ENCODE measurements at regions not wholly inside any gene's neighbourhood (a gene's known extent, or its start where the extent isn't known, plus 50 kb on each side); places are given as distances from the start of the nearest gene placed in this dataset.
"Not testable (repeated sequence)": the region's sequence is repeated elsewhere in the genome, so short reads cannot be mapped to it uniquely, and the experiment has no call there.

GRCh38 chr16:87043231-87044031 is 273.8 kb downstream of the C16orf95 start:
- DNase-seq, result no peak

- no peak for DNase-seq
Measured at GRCh38 chr16:87044032-87044382, 273.2 kb downstream of the C16orf95 start.

DNA sequence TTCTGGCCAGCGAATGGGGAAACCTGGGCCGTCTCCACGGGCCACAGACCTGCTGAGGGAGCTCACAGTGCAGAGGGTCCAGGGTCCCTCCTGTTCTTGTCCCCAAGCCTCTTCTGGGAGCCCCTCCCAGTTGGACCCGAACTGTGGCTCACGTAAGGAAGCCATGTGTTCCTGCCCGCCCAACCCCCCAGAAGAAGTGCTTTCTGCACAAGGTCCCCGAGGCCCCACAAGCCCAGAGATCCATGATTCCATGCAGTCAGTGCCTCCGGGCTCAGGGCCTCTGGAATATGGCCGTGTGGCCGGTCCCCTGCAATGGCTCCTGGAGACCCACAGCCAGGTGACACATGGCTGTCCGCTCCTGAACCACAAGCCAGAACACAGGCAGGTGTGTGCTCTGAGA is 272.4 kb downstream of the C16orf95 start:
- no peak for DNase-seq

DNA sequence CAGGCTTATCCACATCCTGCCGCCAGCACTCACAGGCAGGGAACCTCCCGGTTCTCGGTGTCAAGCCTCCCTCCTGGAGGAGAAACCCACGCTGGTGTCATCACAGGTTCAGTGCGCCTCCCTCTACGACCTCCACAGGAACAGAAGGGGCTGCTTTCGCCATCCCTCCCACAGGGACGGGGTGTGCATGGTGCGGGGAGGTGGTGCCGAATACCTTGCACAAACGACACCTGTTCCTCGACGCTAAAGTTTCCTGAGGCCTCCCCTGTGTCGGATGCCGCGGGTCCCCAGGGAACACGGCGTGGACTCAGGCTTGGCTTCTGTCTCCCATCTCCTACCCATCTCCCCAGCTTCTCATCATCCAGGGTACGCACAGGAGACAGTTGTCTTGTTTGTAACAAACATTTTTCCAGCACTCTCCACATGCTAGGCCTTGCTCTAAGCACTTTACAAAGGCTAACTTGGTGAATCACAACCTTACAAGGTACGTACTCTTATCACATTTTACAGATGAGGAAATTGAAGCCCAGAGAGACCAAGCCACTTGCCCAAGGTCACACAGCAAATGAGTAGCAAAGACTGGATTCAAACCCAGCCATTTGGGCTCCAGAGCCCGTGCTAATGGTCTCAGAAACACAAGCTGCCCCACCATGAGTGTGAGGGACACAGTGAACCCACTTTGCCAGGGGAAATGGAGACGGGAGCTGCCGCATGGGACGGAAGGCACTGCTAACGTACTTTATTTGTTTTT is 271.6 kb downstream of the C16orf95 start:
- DNase-seq, result no peak

DNA sequence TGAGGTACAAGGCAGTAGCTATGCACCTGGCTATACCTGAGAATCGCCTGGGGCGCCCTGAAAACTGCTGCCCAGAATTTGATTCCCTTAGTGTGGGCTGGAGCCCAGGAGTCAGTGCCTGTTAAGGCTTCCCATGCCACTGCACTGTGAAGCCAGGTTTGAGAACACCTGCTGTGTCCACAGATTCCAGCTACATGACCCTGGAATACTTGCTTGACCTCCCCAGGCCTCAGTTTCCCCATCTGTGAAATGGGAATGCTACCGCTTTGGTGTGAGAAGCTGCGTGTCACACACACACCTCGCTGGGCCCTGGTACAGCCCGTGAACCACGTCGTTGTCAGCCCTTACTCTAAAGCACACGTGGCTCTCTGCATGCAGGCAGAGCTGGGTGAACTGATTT is 271.0 kb downstream of the C16orf95 start:
- no peak for DNase-seq

DNA sequence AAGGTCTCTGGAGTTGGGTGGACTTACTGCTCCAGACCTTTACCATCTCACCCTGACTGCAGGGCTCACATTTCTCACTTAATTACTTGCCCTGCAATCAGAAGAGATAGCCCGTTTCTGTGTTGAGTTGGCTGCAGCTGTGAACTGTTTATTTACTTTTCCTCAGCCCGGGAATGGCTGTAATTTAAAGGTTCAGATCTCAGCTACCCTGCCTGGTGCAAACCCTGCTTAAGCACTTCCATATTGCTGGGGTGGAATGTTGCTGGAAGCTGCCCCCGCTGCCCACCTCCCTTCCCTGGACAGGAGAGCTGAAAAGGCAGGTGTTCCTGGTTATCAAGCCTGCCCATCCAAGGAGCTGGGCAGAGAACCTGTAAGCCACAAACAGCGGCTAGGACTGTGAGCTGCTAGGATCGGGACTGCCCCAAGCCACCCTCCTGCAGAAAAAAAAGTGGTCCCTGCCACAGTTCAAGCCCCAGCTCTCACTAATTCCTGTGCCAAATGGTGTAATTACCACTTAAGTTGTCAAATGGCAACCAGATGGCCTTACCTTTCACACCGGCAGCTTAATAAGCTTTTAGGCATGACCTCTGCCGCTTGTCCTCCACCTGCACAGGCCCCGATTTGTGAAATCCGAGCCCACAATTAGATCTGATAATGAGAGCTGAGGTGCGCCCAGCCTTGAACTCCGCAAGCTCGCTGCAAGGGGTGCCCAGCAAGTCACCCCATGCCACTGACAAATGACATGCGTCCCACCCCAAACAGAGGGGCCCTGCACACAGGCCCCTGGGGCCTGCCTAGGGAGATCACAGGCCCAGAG is 269.8 kb downstream of the C16orf95 start:
- DNase-seq, result no peak

- DNase-seq, result no peak
Measured at GRCh38 chr16:87048038-87048729, 269.0 kb downstream of the C16orf95 start.

- no peak for DNase-seq
Measured at GRCh38 chr16:87048730-87049115, 268.5 kb downstream of the C16orf95 start.

- DNase-seq, result not testable (repeated sequence)
Measured at GRCh38 chr16:87049216-87049615, 268.0 kb downstream of the C16orf95 start.

- DNase-seq, result no peak
Measured at GRCh38 chr16:87050142-87050541, 267.1 kb downstream of the C16orf95 start.

DNA sequence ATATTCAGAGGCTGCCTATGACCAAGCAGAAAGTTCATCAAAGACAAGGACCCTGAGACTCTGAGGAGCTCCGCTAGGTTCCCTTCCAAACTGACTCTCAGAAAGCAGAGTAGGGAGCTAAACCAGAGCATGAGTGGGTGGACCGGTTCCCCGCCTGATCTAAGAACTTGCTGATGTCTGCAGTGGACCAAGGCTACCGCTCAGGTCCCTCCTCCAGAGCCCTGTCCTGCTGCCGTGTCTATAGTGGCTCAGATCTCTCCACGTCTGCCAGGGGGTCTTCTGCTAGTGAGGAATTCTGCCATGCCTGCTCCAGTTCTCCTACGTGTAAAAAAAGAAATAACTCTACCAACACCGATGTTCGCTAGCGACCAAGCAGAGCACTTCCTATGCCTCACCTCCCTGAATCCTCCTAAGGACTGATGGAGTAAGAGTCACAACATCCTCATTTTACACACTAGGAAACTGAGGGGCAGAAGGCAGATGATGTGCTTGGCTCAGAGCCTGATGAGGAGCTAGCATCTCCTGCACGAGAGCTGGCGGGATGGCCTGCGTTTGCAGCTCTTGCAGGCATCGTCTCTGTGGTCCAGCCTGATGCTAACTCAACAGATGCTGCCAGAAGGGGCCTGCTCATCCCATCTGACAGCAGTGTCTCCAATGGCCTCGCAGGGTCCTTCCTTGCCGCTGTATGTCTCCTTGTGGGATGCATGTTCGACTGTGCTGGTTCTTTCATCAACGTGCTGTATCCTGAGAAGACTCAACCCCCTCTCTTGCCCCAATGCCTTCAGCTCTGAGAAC is 265.5 kb downstream of the C16orf95 start:
- DNase-seq, result no peak

GRCh38 chr16:87052506-87052905 is 264.7 kb downstream of the C16orf95 start:
- DNase-seq, result no peak

DNA sequence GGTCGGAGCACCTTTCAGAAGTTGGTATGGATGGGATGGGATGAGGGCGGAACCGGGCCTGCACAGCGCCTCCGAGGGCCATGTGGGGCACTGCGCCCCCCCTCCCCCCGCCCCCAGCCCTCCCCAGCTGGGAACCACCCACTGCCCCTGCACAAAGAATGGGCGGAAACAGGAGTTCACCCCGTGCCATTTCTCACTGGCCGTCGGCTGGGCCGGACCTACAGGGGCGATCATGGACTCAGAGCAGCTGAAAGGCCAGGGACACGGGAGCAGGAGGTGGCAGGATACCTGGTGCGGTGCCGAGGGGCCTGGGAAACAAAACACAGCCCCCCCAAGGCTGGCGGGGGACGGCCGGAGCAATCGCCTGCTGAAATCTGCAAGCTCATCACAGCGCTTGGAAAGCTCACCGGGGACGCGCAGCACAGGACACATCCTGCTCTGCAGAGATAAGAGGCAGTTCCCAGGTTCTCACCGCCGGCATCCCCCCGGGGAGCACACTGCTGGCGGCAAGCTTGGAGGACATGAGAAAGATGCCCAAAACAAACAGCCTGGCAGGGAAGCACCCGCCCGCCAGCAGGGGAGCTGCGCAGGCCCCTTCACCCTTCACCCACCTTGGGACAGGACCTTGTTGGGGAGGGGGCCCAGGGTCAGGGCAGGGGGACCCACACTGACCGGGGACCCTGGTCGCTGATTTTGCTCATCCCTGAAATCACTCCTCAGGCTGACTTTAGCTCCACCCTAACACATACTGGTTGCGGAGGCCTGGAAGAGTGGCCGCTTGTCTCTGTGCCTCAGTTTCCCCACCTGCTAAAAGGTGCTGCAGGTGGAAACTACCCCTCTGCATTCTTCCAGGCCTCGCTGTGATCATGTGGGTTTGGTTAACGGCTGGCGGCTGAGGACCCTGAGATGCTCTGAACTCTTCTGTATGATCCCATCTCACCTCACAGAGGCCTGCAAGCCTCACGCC is 263.9 kb downstream of the C16orf95 start:
- DNase-seq, result no peak

DNA sequence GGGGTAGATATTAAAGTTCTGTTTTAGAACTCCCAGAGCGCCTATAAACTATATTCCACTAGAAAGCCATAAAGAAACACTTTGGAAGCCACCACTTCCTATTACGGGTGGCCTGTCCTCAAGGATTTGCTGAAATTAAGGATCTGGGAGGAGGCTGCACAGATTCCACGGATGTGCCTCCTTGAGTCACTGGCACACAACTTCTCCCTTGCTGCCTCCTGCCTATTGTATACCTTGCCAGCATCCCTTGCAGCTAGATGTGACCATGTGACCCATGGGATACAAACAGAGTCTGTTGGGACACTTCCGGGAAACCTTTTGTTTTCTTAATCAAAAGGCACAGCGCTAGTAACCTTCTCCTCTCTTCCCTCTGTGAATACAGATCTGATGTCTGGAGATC is 263.0 kb downstream of the C16orf95 start:
- no peak for DNase-seq

DNA sequence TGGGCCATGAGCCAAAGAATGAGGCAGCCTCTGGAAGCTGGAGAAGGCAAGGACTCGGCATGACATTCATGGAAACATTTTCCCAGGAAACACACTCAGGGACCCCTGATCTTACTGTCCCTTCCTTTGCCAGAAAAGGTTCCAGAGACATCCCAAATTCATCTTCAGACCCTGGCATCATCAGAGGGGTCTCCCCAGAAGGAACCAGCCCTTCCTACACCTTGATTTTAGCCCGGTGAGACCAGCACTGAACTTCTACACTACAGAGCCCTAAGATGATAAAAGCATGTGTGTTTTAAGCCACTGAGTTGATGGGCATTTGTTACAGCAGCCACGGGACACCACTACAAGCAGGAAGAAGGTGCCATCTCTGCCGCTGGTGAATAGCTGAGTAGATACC is 262.3 kb downstream of the C16orf95 start:
- DNase-seq, result no peak

DNA sequence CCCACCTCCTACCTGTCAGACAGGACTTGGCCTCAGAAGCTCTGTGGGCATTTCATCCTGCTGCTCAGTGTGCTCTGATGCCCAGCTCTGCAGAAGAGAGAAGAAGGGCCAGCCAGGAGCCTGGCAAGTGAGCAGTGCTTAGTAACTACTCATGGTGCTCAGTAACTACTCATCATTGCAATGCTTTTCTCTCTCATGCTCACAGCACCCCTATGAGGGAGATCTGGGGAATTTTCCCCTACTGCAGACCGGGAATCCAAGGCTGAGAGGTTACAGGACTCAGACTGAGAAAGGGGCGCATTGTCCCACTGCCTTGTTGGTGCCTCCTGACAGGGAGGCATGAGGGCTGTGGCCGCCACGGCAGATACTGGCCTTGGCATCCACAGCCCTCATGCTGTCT is 261.1 kb downstream of the C16orf95 start:
- DNase-seq, result no peak

DNA sequence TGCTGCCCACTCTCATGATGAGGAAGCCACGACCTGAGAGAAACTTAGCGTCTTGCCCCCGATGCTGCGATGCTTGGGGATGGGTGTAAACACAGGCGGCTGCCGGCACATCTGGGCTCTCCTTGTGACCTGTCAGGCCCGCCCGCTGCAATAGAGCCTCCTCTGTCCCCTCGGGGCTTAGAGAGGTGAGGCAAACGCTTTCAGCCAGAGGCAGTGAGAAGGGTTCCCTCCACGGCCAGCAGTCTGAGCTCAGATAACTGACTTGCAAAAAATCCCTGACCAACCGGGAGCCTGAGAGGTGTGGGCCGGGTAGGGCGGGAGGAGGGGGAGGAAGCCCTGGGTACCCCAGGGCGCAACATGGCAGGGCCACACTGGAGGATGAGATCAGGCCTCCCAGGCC is 260.6 kb downstream of the C16orf95 start:
- DNase-seq, result no peak

GRCh38 chr16:87057211-87057881 is 259.8 kb downstream of the C16orf95 start:
- no peak for DNase-seq

DNA sequence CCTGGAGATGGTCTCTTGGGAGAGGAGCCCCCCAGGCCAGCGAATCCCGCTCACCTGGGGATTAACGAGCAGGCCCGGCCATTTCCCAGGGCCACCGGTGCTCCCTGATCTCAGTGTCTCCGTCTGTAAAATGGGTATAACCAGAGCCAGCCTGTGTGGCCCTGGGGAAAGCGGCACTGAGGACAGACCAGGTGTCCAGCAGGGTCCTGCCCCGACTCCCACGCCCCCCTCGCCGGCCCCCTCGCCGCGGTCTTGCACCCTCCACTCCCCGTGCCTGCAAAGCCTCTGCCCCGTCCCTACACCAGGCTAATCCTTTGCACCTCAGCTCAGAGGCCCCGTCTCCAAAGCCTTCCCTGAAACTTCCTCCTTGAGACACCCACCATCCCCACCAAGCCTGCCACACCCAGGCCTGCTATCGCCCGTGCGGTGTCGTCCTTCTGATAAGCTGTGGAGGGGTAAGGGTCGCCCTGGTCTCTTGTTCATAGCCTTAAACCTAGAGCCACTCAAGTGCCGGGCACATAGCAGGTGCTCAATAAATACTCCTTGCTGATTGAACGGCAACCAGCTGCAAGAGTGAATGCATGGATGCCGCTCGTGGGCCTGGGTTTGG is 259.1 kb downstream of the C16orf95 start:
- DNase-seq, result no peak

GRCh38 chr16:87058728-87059250 is 258.4 kb downstream of the C16orf95 start:
- DNase-seq, result no peak

All from DMS53 (cell line).